GM11168 (cell line): ENCODE measurements at regions not wholly inside any gene's neighbourhood (a gene's known extent, or its start where the extent isn't known, plus 50 kb on each side); places are given as distances from the start of the nearest gene placed in this dataset.

Experiments
- in situ Hi-C: fragments of 300-500 bp; cut with MboI; formaldehyde crosslinking; loops from one replicate; pipeline ENCODE4 v1.12.0; 2022; ENCODE audit warnings: low sequenced_read_pairs; ENCODE audit not compliant: unreplicated experiment

- in situ Hi-C loops = no loop called here
These were observed 216.8 kb downstream of the NXNL2 start for GRCh38 chr9:88751781-88752180.

DNA sequence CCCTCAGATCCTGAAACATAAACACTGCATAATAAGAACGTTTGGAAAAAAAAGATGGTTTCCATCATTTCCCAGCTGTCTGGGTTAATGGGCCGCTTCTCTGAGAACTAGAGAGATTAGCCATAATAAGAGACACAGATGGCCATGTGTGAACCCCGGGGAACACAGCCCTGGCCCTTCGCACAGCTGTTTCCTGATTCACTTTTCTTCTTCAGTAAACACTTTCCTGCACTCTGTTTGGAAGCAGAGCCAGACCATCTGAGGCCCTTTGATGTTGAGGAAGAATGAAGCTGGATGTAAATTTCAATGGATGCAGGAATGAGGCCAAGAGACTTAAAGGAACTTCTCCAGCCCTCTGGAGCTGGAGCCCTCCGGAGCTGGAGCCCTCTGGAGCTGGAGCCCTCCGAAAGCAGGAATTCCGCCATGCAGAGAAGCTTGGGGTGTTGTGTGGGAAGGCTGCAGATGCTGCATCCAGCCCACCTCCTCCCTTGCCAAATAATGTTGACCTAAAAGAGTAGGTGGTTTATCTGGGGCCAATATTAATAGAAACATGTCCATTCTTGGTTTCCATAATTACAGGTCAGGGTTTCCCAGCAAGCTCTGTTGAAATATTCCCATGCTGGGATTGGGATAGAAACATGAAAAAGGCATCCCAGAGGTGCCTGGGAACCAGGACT lies 218.9 kb downstream of the NXNL2 start:
- in situ Hi-C loops = no loop called here

- in situ Hi-C loops = no loop called here
These were observed 219.5 kb downstream of the NXNL2 start for GRCh38 chr9:88754452-88754851.

DNA sequence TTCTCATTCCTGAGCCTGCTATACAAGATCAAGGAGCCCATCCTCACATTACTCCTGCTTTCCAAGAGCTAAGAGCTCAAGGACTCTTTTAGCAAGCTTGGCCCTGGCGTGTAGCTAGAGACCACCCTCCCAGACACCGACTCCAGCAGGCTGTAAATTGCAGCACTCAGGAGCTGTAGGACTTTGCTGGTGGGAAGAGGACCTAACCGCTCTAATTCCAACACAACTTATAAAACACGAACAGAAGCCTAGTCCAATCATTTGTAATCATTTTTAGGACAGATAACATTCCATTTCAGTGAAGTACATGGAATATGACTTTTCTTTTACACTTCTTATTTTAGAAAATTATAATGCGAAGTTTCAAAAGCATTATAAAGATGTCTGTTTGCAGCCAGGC lies 219.9 kb downstream of the NXNL2 start:
- in situ Hi-C loops = no loop called here

GRCh38 chr9:88757406-88758010 lies 222.5 kb downstream of the NXNL2 start:
- in situ Hi-C loops = no loop called here

- in situ Hi-C loops = no loop called here
These were observed 224.4 kb downstream of the NXNL2 start for GRCh38 chr9:88759364-88759763.

DNA sequence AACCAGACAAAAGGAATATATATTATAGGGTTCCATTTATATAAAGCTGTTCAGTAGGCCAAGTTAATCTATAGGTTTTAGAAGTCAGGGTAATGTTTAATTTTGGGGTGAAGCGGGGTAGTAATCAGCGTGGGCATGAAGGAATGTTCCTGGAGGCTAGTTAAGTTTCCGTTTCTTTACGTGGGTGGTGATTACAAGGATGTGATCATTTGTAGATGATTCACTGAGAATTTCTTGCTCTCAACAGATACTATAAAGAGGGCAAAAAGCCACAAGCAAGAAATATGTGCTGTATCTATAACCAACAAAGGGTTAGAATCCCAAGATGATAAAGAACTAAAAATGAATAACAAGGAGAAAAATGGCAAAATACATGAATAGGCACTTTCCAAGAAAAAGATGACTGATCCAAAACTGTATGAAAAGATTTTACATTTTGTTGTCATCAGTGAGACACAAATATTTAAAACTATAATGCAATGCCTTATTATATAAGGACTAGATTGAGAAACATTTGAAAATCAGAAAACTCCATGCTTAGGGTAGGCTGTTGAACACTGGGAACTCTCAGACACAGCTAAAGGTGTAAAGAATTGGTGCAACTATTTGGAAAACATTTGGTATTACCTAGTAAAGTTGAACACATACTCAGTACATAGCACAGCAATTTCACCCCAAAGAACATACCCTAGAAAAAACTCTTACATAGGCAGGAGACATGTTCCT lies 224.3 kb upstream of the S1PR3 start:
- in situ Hi-C loops = no loop called here

GRCh38 chr9:88767504-88767790 lies 223.8 kb upstream of the S1PR3 start:
- in situ Hi-C loops = no loop called here

GRCh38 chr9:88772575-88772974 lies 218.7 kb upstream of the S1PR3 start:
- in situ Hi-C loops = no loop called here

DNA sequence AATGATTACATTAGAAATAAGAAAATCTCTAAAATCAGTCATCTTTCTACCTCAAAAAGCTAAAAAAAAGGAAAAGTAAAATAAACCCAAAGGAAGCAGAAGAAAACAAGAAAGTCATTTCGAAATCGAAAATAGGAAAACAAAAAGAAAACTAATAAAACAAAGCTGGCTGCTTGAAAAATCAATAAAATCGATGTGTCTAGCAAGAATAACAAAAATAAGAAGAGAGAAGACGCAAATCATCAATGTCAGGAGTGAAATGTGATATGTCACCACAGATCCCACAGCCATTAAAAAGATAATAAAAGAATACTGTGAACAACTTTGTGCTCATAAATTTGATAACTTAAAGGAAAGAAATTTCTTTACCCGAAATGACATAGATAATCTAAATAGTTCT lies 218.1 kb upstream of the S1PR3 start:
- in situ Hi-C loops = no loop called here

- in situ Hi-C loops = no loop called here
These were observed 217.5 kb upstream of the S1PR3 start for GRCh38 chr9:88773627-88774244.

DNA sequence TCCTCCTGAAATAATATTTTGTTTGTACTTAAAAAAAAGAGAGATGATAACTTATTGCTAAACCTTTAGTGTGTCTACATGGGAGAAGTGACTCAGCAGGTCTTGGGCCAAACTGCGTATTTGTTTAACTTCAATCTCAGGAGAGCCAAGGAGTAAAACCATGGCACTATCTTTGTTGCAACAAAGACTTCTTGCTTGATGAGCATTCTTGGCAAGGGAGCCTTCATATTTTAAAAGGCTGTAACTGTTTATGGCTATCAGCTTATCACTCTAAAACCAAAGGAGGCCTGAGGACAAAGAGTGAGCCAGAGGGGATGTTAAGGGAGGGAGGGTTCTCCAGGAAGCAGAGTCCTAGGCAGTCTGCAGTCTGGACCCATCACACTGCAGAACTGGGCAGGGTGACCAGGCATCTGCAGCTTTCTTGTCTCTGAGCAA lies 216.2 kb upstream of the S1PR3 start:
- in situ Hi-C loops = no loop called here

- in situ Hi-C loops = no loop called here
These were observed 215.7 kb upstream of the S1PR3 start for GRCh38 chr9:88775559-88775958.

DNA sequence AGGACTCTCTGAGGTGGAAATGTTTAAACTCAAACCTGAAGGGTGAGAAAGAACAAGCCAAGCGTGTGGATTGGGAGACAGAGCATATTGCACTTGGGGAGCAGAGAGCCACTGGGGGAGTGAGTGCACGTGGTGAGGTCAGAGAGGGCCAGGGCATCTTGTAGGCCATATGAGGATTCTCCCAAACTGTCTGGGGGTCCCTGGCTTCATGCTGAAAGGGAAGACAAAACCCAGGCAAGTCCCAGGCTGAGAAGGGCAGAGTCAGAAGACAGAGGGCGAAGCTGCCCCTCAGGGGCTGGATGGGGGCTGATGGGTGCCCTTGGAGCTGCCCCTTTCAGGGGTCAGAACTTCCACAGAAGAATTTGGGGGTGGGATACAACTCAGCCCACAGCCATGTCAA lies 215.3 kb upstream of the S1PR3 start:
- in situ Hi-C loops = no loop called here

GRCh38 chr9:88776717-88777497 lies 214.4 kb upstream of the S1PR3 start:
- in situ Hi-C loops = no loop called here

DNA sequence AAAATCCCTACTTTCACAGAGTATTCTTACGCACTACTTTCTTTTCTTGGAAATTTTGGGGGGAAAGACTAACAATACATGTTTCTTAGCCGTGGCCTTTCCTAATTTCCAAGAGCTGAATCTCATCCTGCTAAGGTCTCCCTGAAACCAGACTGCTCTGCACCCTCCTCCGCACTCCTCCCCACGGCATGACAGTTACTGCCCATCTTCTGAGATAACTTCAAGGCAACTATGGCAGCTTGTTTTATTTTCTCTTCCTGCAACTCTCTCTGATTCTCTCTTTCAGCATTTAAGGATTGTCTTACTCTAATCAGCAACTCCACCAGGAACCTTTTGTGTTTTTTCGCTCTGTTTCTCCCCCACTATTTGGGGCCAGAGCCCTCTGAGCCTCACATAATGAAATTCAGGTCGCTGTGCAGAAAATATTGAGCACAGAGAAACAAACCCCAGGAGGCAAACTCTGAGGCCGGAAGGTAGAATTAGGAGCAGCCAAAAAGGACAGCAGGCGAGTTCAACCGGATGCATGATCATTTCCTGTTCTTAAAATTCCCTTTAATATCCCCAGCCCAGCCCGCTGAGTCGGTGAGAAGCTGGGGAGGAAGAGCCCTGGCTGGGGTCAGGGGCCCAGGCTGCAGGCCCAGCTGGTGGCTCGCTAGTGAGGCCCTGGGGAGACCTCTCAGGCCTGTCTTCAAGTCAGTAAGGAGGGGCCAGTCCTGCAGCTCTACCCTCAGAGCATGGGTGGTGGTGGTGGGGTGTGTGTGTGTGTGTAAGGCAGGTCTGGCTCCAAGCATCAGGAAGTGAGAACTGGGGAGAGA lies 213.6 kb upstream of the S1PR3 start:
- in situ Hi-C loops = no loop called here

GRCh38 chr9:88781628-88782391 lies 209.5 kb upstream of the S1PR3 start:
- in situ Hi-C loops = no loop called here

- in situ Hi-C loops = no loop called here
These were observed 208.1 kb upstream of the S1PR3 start for GRCh38 chr9:88782931-88783710.
